GM06990 (cell line): ENCODE measurements at regions not wholly inside any gene's neighbourhood (a gene's known extent, or its start where the extent isn't known, plus 50 kb on each side); places are given as distances from the start of the nearest gene placed in this dataset.
"Not testable (repeated sequence)": the region's sequence is repeated elsewhere in the genome, so short reads cannot be mapped to it uniquely, and the experiment has no call there.

ENCODE experiments used
- DNase-seq: peaks from one replicate; pipeline ENCODE4 v3.0.0-alpha.2; 2011; ENCODE audit not compliant: insufficient read length; ENCODE audit errors: extremely low read depth
- H3K27me3 ChIP-seq: replicated peaks from 2 replicates; pipeline ENCODE4 v1.6.0; 2011; ENCODE audit warnings: low read length; ENCODE audit not compliant: control insufficient read depth, insufficient read depth
- H3K36me3 ChIP-seq: 2 replicates; pipeline ENCODE4 v1.5.1; 2011; ENCODE audit warnings: low read length; ENCODE audit not compliant: control insufficient read depth, insufficient read depth
- H3K4me3 ChIP-seq: replicated peaks from 2 replicates; pipeline ENCODE4 v1.5.1; 2011; ENCODE audit warnings: low read depth, mild to moderate bottlenecking, control low read depth, low read length
- TF ChIP-seq, protein P1 (sequence below): IDR thresholded peaks from 2 replicates; pipeline ENCODE4 v1.5.1; 2011; ENCODE audit warnings: low read length, control low read depth, mild to moderate bottlenecking, inconsistent platforms; ENCODE audit not compliant: insufficient read depth, poor library complexity, severe bottlenecking

GRCh38 chr6:14894105-14894504, 351.8 kb upstream of the JARID2 start:
- no peak for DNase-seq
- Histone ChIP-seq H3K4me3 (no peak overlapping the region), H3K36me3 (no peaks in the 10 kb centered on the region), H3K27me3 (no peaks in the 10 kb centered on the region)
- TF ChIP-seq, protein P1, sequence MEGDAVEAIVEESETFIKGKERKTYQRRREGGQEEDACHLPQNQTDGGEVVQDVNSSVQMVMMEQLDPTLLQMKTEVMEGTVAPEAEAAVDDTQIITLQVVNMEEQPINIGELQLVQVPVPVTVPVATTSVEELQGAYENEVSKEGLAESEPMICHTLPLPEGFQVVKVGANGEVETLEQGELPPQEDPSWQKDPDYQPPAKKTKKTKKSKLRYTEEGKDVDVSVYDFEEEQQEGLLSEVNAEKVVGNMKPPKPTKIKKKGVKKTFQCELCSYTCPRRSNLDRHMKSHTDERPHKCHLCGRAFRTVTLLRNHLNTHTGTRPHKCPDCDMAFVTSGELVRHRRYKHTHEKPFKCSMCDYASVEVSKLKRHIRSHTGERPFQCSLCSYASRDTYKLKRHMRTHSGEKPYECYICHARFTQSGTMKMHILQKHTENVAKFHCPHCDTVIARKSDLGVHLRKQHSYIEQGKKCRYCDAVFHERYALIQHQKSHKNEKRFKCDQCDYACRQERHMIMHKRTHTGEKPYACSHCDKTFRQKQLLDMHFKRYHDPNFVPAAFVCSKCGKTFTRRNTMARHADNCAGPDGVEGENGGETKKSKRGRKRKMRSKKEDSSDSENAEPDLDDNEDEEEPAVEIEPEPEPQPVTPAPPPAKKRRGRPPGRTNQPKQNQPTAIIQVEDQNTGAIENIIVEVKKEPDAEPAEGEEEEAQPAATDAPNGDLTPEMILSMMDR, result no peak

- DNase-seq, result no peak
- TF ChIP-seq, protein P1, result no peak
- no peak overlapping the region for H3K4me3 ChIP-seq
- no peaks in the 10 kb centered on the region for H3K36me3 ChIP-seq
- H3K27me3 ChIP-seq, result no peaks in the 10 kb centered on the region
Measured at GRCh38 chr6:14896475-14896874, 349.4 kb upstream of the JARID2 start.

DNA sequence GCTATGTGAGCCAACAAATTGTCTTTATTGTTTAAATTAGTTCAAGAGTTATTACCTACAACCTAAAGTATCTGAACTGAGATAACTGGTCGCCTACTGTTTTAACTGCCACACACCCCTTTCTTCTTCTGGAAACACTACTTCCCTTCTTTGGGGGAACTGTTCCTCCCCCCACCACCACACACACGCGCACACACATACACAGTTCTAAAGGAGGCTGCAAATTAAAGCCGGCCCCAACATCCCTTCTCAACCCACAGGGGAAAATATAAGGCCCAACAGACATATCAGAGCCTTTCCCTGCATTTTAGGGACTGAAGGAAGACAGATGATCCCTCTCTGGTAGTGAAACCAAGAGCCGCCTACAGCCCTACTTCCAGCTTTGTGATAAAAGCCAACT, 348.0 kb upstream of the JARID2 start:
- DNase-seq, result no peak
- Histone ChIP-seq H3K4me3 (no peak overlapping the region), H3K36me3 (no peaks in the 10 kb centered on the region), H3K27me3 (no peaks in the 10 kb centered on the region)
- TF ChIP-seq, protein P1, result no peak

DNA sequence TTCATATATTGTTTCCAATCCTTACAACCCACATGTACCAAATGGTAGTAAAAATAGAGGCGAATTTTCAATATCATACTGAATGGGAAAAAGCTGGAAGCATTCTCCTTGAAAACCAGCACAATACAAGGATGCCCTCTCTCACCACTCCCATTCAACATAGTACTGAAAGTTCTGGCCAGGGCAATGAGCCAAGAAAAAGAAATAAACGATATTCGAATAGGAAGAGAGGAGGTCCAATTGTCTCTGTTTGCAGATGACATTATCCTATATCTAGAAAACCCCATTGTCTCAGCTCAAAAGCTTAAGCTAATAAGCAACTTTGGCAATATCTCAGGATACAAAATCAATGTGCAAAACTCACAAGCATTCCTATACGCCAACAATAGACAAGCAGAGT, 346.4 kb upstream of the JARID2 start:
- not testable (repeated sequence) for DNase-seq, H3K4me3 ChIP-seq, H3K36me3 ChIP-seq, H3K27me3 ChIP-seq

GRCh38 chr6:14900919-14901318, 344.9 kb upstream of the JARID2 start:
- Histone ChIP-seq H3K27me3 (no peaks in the 10 kb centered on the region), H3K36me3 (no peaks in the 10 kb centered on the region), H3K4me3 (no peak overlapping the region)
- TF ChIP-seq, protein P1, result no peak
- DNase-seq, result no peak

DNA sequence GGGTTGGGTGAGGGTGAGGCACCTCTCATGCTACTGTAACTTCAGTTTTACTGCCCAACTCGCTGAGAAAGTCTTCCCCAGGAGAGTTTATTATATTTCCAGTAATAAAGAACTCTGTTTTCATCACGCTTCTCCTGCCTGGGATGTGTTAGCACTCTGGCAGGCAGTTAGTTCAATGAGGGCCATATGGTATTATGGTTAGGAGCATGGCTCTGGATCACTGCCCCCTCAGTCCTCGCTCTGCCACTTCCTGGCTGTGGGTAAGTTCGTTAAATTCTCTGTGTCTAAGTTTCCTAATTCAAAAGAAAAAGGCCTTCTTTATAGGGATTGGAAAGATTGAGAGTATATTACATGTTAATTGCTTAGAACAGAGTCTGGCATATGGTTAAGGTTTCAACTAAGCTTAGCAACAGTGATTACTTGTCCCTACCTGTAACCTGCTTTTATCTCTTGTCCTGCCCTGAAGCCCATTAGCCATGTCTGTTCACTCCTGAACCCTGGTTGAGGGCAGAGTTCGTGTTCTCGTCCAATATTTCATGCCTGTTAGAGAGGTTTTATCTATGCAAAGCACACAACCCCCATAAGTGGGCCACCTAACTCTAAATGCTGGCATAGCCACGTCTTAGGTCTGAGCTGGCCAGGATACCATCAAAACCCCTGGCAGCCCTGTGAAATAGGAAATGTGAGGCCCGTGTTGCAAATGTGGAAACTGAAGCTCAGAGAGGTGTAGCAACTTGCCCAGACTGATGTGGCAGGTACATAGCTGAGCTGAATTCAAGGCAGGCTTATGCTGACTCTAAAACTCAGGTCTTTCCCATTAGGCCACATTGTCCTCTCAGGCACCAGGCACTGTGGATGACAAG, 342.5 kb upstream of the JARID2 start:
- TF ChIP-seq, protein P1, result no peak
- DNase-seq, result no peak
- no peaks in the 10 kb centered on the region for H3K27me3 ChIP-seq
- H3K36me3 ChIP-seq, result no peaks in the 10 kb centered on the region
- no peak overlapping the region for H3K4me3 ChIP-seq
